ENCODE measurements at regions not wholly inside any gene's neighbourhood (a gene's known extent, or its start where the extent isn't known, plus 50 kb on each side); places are given as distances from the start of the nearest gene placed in this dataset.

DNA sequence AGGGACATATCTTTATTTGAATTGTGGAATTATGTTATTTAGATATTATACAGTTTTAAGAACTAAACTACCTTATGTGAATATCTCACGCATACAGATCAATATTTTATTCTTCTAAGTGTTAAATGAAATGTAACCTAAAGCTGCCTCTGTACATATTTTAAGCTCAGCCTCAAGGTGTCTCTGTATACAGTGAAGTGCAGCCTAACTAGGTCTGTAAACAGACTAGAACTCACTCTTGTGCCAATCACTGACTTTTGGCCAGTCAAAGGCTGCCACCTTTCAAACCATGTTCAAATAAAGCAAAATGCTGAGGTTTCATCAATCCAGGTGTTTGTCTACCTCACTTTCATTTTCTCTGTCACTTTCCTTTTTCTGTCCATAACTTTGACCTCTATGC is 1074.5 kb upstream of the PRKX start:
- peaks cover 0 to 4% (median 0%) of the 10 kb centered on the region in 3 donors for H3K27me3 ChIP-seq (ENCODE audit: control insufficient read depth in 3 of 3, insufficient read depth in 3 of 3, low read length in 2 of 3)
- DNase-seq (no peak), ATAC-seq (ENCODE audit: insufficient read depth, low FRiP score) (no peak)
- TF ChIP-seq, protein P1, sequence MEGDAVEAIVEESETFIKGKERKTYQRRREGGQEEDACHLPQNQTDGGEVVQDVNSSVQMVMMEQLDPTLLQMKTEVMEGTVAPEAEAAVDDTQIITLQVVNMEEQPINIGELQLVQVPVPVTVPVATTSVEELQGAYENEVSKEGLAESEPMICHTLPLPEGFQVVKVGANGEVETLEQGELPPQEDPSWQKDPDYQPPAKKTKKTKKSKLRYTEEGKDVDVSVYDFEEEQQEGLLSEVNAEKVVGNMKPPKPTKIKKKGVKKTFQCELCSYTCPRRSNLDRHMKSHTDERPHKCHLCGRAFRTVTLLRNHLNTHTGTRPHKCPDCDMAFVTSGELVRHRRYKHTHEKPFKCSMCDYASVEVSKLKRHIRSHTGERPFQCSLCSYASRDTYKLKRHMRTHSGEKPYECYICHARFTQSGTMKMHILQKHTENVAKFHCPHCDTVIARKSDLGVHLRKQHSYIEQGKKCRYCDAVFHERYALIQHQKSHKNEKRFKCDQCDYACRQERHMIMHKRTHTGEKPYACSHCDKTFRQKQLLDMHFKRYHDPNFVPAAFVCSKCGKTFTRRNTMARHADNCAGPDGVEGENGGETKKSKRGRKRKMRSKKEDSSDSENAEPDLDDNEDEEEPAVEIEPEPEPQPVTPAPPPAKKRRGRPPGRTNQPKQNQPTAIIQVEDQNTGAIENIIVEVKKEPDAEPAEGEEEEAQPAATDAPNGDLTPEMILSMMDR (IDR thresholded peaks at IDR 0.05; ENCODE audit: control extremely low read depth, extremely low read depth), result no peak
- H3K36me3 ChIP-seq (ENCODE audit: control insufficient read depth in 4 of 4, insufficient read depth in 4 of 4, low read length in 4 of 4), result no peaks in the 10 kb centered on the region
- H3K9me3 ChIP-seq (ENCODE audit: control insufficient read depth in 4 of 4, insufficient read depth in 3 of 4, low read length in 3 of 4), result no peaks in the 10 kb centered on the region
- no peak overlapping the region for H3K9ac ChIP-seq (ENCODE audit: insufficient read depth in 1 of 2, low read length in 2 of 2)
- H3K27ac ChIP-seq (ENCODE audit: low read depth in 1 of 2, low read length in 1 of 2), result no peak overlapping the region
- H3K4me3 ChIP-seq, result no peak overlapping the region
- 92 to 100% methylated on average over 1 of the region's 1 CpG for WGBS, 2 donors
- no peaks in the 10 kb centered on the region for H3K4me1 ChIP-seq (ENCODE audit: control insufficient read depth in 5 of 5, insufficient read depth in 5 of 5, low read length in 5 of 5)

DNA sequence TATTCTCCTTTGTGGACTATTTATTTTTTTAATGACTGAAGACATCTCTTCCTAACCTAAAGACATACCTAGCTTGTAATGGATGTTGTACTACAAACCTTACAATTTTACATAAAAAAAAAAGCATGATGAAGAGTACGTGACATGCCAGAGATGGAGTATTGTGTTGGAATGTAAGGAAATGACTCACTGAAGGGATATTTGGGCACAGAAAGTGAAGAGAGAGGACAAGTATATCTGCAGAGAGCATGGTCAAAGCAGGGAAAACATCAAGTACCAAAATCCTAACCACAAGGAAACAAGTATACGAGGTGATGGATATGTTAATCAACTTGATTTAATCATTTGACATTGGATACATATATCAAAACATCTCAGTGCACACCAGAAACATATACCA is 1051.4 kb upstream of the PRKX start:
- no peak for DNase-seq
- Histone ChIP-seq H3K9me3 (ENCODE audit: control insufficient read depth in 4 of 4, insufficient read depth in 3 of 4, low read length in 3 of 4) (no peaks in the 10 kb centered on the region), H3K4me3 (no peak overlapping the region), H3K36me3 (ENCODE audit: control insufficient read depth in 4 of 4, insufficient read depth in 4 of 4, low read length in 4 of 4) (no peaks in the 10 kb centered on the region), H3K4me1 (ENCODE audit: control insufficient read depth in 5 of 5, insufficient read depth in 5 of 5, low read length in 5 of 5) (no peaks in the 10 kb centered on the region), H3K9ac (ENCODE audit: insufficient read depth in 1 of 2, low read length in 2 of 2) (no peak overlapping the region), H3K27me3 (ENCODE audit: control insufficient read depth in 3 of 3, insufficient read depth in 3 of 3, low read length in 2 of 3) (peaks cover 0 to 18% (median 0%) of the 10 kb centered on the region in 3 donors), H3K27ac (ENCODE audit: low read depth in 1 of 2, low read length in 1 of 2) (no peak overlapping the region)
- no peak for ATAC-seq (ENCODE audit: insufficient read depth, low FRiP score)
- TF ChIP-seq, protein P1 (IDR thresholded peaks at IDR 0.05; ENCODE audit: control extremely low read depth, extremely low read depth), result no peak
- WGBS, 2 donors, result 69 to 84% methylated on average over 2 of the region's 2 CpGs

DNA sequence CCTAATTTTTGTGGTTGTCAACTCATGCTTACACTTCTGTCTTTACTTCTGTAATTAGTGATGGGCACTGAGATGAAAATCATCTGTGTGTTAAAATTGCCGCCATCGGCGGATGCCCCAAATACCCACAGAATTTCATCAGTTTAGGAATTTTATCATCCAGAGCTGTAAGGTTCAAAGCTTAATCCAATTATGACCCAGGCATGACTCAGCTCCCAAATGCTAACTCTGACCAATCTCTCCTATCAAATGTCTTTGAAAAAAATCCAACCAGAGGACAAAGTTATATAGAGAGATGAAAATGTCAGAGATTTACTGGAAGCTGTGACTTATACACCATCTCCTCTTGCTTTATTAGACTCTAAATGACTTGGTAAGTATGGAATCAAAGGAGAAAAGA is 1048.7 kb upstream of the PRKX start:
- H3K36me3 ChIP-seq (ENCODE audit: control insufficient read depth in 4 of 4, insufficient read depth in 4 of 4, low read length in 4 of 4), result no peaks in the 10 kb centered on the region
- no peak overlapping the region for H3K9ac ChIP-seq (ENCODE audit: insufficient read depth in 1 of 2, low read length in 2 of 2)
- ATAC-seq (ENCODE audit: insufficient read depth, low FRiP score) (no peak), DNase-seq (no peak)
- H3K27me3 ChIP-seq (ENCODE audit: control insufficient read depth in 3 of 3, insufficient read depth in 3 of 3, low read length in 2 of 3), result peaks cover 0 to 18% (median 0%) of the 10 kb centered on the region in 3 donors
- H3K4me3 ChIP-seq, result no peak overlapping the region
- 92 to 95% methylated on average over 3 of the region's 3 CpGs for WGBS, 2 donors
- H3K4me1 ChIP-seq (ENCODE audit: control insufficient read depth in 5 of 5, insufficient read depth in 5 of 5, low read length in 5 of 5), result no peaks in the 10 kb centered on the region
- no peaks in the 10 kb centered on the region for H3K9me3 ChIP-seq (ENCODE audit: control insufficient read depth in 4 of 4, insufficient read depth in 3 of 4, low read length in 3 of 4)
- H3K27ac ChIP-seq (ENCODE audit: low read depth in 1 of 2, low read length in 1 of 2), result no peak overlapping the region
- TF ChIP-seq, protein P1 (IDR thresholded peaks at IDR 0.05; ENCODE audit: control extremely low read depth, extremely low read depth), result no peak

DNA sequence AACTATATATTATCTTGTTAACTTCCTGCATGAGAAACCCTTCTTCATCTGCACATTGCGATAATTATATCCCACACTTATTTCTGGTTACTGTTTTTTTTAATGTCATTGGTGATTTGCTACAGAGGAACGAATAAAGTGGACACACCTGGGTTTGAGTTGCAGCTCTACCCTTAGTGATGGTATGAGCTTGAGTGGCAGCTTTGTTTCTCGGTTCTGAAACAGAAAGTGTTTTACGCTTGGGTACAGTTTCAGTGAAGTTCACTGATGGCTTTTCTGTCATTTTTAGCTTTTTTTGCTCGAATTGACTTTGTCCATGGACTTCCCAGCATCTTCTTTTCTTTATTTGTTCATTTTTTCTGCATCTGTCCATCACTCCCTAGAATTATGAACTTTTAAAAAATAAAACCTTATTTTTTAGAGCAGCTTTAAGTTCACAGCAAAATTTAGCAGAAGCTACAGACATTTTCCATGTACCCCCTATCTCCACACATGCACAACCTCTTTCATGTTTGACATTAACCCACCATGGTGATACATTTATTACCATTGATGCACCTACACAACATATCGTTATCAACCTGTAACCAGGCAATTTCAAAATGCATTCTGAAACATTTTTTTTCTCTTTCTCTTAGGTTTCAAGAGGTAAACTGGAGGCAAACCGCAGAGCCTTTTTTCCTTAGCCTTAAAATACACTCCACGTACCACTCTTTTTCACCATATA is 1041.6 kb upstream of the PRKX start:
- peaks cover 0 to 6% (median 0%) of the 10 kb centered on the region in 3 donors for H3K27me3 ChIP-seq (ENCODE audit: control insufficient read depth in 3 of 3, insufficient read depth in 3 of 3, low read length in 2 of 3)
- H3K9ac ChIP-seq (ENCODE audit: insufficient read depth in 1 of 2, low read length in 2 of 2), result no peak overlapping the region
- H3K9me3 ChIP-seq (ENCODE audit: control insufficient read depth in 4 of 4, insufficient read depth in 3 of 4, low read length in 3 of 4), result no peaks in the 10 kb centered on the region
- H3K36me3 ChIP-seq (ENCODE audit: control insufficient read depth in 4 of 4, insufficient read depth in 4 of 4, low read length in 4 of 4), result no peaks in the 10 kb centered on the region
- no peak overlapping the region for H3K27ac ChIP-seq (ENCODE audit: low read depth in 1 of 2, low read length in 1 of 2)
- TF ChIP-seq, protein P1 (IDR thresholded peaks at IDR 0.05; ENCODE audit: control extremely low read depth, extremely low read depth), result no peak
- DNase-seq, result no peak
- no peak for ATAC-seq (ENCODE audit: insufficient read depth, low FRiP score)
- H3K4me3 ChIP-seq, result no peak overlapping the region
- no peaks in the 10 kb centered on the region for H3K4me1 ChIP-seq (ENCODE audit: control insufficient read depth in 5 of 5, insufficient read depth in 5 of 5, low read length in 5 of 5)
- WGBS, 2 donors, result 47 to 70% methylated on average over 8 of the region's 8 CpGs

Measured in lung (tissue), 11 donors.